HEK293T (cell line): ENCODE measurements at regions not wholly inside any gene's neighbourhood (a gene's known extent, or its start where the extent isn't known, plus 50 kb on each side); places are given as distances from the start of the nearest gene placed in this dataset.

Experiments
- CTCF ChIA-PET: fragments of 350-600 bp; formaldehyde crosslinking; extraction: SDS; loops from one replicate; lab custom pipeline; 2021; ENCODE audit warnings: antibody characterized with exemption, inconsistent platforms; lab: Yijun Ruan, JAX
- POLR2A ChIA-PET: fragments of 350-600 bp; formaldehyde crosslinking; extraction: SDS; loops from one replicate; lab custom pipeline; 2020; ENCODE audit warnings: antibody characterized with exemption, inconsistent platforms; lab: Yijun Ruan, JAX
- DNase-seq: peaks from one replicate; pipeline ENCODE4 v3.0.0; 2012; ENCODE audit warnings: mixed read lengths; ENCODE audit errors: extremely low spot score
- ARNT ChIP-seq: fragments of 450-650 bp; IDR thresholded peaks from 2 replicates; pipeline ENCODE4 v1.6.1; 2017; ENCODE audit warnings: mild to moderate bottlenecking
- BHLHE40 ChIP-seq: fragments of 450-650 bp; IDR thresholded peaks from 2 replicates; pipeline ENCODE4 v1.6.1; 2016; ENCODE audit warnings: mild to moderate bottlenecking, moderate library complexity, borderline replicate concordance
- CTBP1 ChIP-seq: fragments of 450-650 bp; IDR thresholded peaks from 2 replicates; pipeline ENCODE4 v1.6.1; 2016; ENCODE audit warnings: borderline replicate concordance
- ELF4 ChIP-seq: fragments of 450-650 bp; IDR thresholded peaks from 2 replicates; pipeline ENCODE4 v1.6.1; 2017; ENCODE audit warnings: antibody characterized with exemption
- FOXA1 ChIP-seq: fragments of 450-650 bp; IDR thresholded peaks from 2 replicates; pipeline ENCODE4 v1.6.1; 2016; ENCODE audit warnings: mild to moderate bottlenecking
- FOXK2 ChIP-seq: fragments of 450-650 bp; IDR thresholded peaks from 2 replicates; pipeline ENCODE4 v1.6.1; 2016; ENCODE audit warnings: mild to moderate bottlenecking
- FOXM1 ChIP-seq: fragments of 450-650 bp; IDR thresholded peaks from 2 replicates; pipeline ENCODE4 v1.6.1; 2017; ENCODE audit warnings: mild to moderate bottlenecking, borderline replicate concordance
- HDGF ChIP-seq: fragments of 450-650 bp; IDR thresholded peaks from 2 replicates; pipeline ENCODE4 v1.6.1; 2017; ENCODE audit warnings: antibody characterized with exemption, borderline replicate concordance
- L3MBTL2 ChIP-seq: fragments of 450-650 bp; conservative IDR thresholded peaks from 2 replicates; pipeline ENCODE4 v1.6.1; 2016; ENCODE audit warnings: mild to moderate bottlenecking
- LEF1 ChIP-seq: fragments of 450-650 bp; IDR thresholded peaks from 2 replicates; pipeline ENCODE4 v1.6.1; 2017; ENCODE audit warnings: mild to moderate bottlenecking, borderline replicate concordance
- NFRKB ChIP-seq: fragments of 450-650 bp; IDR thresholded peaks from 2 replicates; pipeline ENCODE4 v1.6.1; 2016; ENCODE audit warnings: mild to moderate bottlenecking, moderate library complexity
- SP1 ChIP-seq: fragments of 450-650 bp; IDR thresholded peaks from 2 replicates; pipeline ENCODE4 v1.6.1; 2017
- SUZ12 ChIP-seq: fragments of 450-650 bp; IDR thresholded peaks from 2 replicates; pipeline ENCODE4 v1.6.1; 2016; ENCODE audit warnings: mild to moderate bottlenecking
- TARDBP ChIP-seq: fragments of 450-650 bp; IDR thresholded peaks from 2 replicates; pipeline ENCODE4 v1.6.1; 2016
- ZNF384 ChIP-seq: fragments of 450-650 bp; IDR thresholded peaks from 2 replicates; pipeline ENCODE4 v1.6.1; 2016
- TF ChIP-seq, protein P1 (sequence below): fragments of 450-650 bp; IDR thresholded peaks from 2 replicates; pipeline ENCODE4 v1.6.1; 2016

- POLR2A ChIA-PET: no interaction called here
Measured at GRCh38 chr13:112254900-112255299, 121.3 kb upstream of the SPACA7 start.

GRCh38 chr13:112255550-112256120, 120.5 kb upstream of the SPACA7 start:
- DNase-seq: no peak
- TF ChIP-seq NFRKB (no peak), FOXK2 (no peak), ELF4 (no peak), FOXA1 (no peak), BHLHE40 (no peak), ZNF384 (no peak), SP1 (no peak), FOXM1 (no peak)
- ChIA-PET POLR2A (no interaction called here), CTCF (no interaction called here)

More at GRCh38 chr13:112254900-112255299, 121.3 kb upstream of the SPACA7 start:
- no peak for DNase-seq
- CTCF ChIA-PET: no interaction called here
- no peak for TF ChIP-seq SUZ12
- TF ChIP-seq BHLHE40: no peak
- TF ChIP-seq HDGF: no peak
- no peak for TF ChIP-seq ELF4
- TF ChIP-seq SP1: no peak
- no peak for TF ChIP-seq TARDBP

DNA sequence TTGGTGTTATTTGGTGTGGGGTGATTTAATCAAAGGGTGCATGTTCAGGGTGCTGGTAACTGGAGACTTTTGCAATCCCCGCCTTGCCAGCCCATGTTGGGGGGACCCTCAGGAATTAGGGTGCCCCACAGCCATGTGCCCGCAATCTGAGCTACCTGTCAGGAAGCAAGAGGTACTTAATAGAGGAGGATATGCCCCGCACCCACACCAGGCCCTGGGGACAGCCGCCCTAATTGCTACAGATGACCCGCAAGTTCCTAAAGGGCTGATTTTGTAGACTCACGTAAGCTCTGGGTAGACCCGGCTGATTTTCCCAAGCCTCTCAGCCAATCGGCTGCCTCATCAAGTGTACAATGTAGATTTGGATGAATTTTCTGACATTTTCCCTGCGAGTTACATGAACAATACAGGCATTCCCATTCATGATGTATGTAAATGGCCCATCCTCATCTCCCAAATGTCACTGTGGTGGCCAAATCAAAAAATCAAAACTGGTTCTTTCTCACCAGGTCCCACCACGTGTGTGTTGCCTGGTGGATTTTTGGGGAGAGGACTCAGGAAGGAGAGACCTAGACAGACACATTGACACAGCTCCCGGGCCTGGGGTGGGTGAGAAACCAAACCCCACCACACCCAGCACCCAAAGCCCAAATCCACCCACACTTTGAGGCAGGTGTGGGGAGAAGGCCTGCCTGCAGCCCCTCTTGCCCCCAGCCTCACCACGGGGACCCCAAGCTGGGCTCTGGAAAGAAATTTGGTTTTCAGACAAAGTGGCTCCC, 119.2 kb upstream of the SPACA7 start:
- CTCF ChIA-PET: no interaction called here
- POLR2A ChIA-PET: no interaction called here

DNA sequence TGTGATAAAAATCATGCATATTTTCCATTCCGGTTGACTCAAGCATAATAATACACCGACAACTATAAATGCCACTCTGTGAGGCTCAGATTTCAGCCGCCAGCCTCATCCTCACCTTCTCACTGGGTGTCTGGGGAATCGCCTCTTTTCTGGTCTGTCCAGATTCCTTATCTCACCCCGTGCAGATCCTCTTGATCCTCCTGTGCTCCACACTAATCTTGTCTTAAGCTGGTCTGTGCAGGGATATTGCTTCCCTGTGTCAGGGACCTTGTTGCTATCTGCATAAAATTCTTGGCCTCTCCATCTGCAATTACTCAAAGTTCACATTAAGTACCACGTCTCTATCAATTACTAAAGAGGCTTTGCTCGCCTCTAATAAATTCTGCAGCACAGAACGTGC, 116.6 kb upstream of the SPACA7 start:
- POLR2A ChIA-PET: no interaction called here
- TF ChIP-seq NFRKB (no peak), FOXM1 (no peak), HDGF (no peak), SUZ12 (no peak), LEF1 (no peak), FOXA1 (no peak), BHLHE40 (no peak), CTBP1 (no peak), FOXK2 (no peak), ZNF384 (no peak), L3MBTL2 (no peak), ARNT (no peak), SP1 (no peak), TARDBP (no peak), ELF4 (no peak)
- TF ChIP-seq, protein P1, sequence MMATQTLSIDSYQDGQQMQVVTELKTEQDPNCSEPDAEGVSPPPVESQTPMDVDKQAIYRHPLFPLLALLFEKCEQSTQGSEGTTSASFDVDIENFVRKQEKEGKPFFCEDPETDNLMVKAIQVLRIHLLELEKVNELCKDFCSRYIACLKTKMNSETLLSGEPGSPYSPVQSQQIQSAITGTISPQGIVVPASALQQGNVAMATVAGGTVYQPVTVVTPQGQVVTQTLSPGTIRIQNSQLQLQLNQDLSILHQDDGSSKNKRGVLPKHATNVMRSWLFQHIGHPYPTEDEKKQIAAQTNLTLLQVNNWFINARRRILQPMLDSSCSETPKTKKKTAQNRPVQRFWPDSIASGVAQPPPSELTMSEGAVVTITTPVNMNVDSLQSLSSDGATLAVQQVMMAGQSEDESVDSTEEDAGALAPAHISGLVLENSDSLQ: no peak
- CTCF ChIA-PET: no interaction called here
- no peak for DNase-seq

More for the DNA sequence above, 119.2 kb upstream of the SPACA7 start:
- no peak for DNase-seq
- TF ChIP-seq ZNF384: no peak
- TF ChIP-seq NFRKB: no peak
- TF ChIP-seq FOXA1: no peak
- TF ChIP-seq BHLHE40: no peak
- TF ChIP-seq SP1: no peak
- TF ChIP-seq FOXM1: no peak
- TF ChIP-seq ARNT: no peak

- ChIA-PET POLR2A (no interaction called here), CTCF (no interaction called here)
- no peak for DNase-seq
- TF ChIP-seq TARDBP (no peak), SP1 (no peak)
Measured at GRCh38 chr13:112260108-112261055, 115.8 kb upstream of the SPACA7 start.

GRCh38 chr13:112261924-112262323, 114.2 kb upstream of the SPACA7 start:
- ChIA-PET POLR2A (no interaction called here), CTCF (no interaction called here)
- DNase-seq: no peak
- no peak for TF ChIP-seq ZNF384
- no peak for TF ChIP-seq FOXA1
- TF ChIP-seq SP1: no peak
- TF ChIP-seq FOXM1: no peak
- TF ChIP-seq HDGF: no peak
- no peak for TF ChIP-seq SUZ12
- TF ChIP-seq TARDBP: no peak

GRCh38 chr13:112263152-112263551, 113.0 kb upstream of the SPACA7 start:
- DNase-seq: no peak
- ChIA-PET CTCF (no interaction called here), POLR2A (no interaction called here)
- TF ChIP-seq L3MBTL2: no peak
- TF ChIP-seq ELF4: no peak
- no peak for TF ChIP-seq ARNT
- TF ChIP-seq SP1: no peak
- no peak for TF ChIP-seq LEF1
- TF ChIP-seq NFRKB: no peak
- TF ChIP-seq FOXM1: no peak

GRCh38 chr13:112267660-112268059, 108.5 kb upstream of the SPACA7 start:
- ChIA-PET POLR2A (no interaction called here), CTCF (no interaction called here)
- no peak for TF ChIP-seq LEF1
- TF ChIP-seq SP1: no peak
- TF ChIP-seq FOXM1: no peak
- no peak for TF ChIP-seq NFRKB
- no peak for TF ChIP-seq FOXK2
- TF ChIP-seq ELF4: no peak
- TF ChIP-seq TARDBP: no peak
- no peak for TF ChIP-seq CTBP1
- TF ChIP-seq, protein P1: no peak
- no peak for TF ChIP-seq FOXA1
- no peak for TF ChIP-seq BHLHE40
- TF ChIP-seq ARNT: no peak
- TF ChIP-seq ZNF384: no peak

More at GRCh38 chr13:112267660-112268059, 108.5 kb upstream of the SPACA7 start:
- no peak for DNase-seq
